Testis (tissue), 2 donors: ENCODE measurements at regions not wholly inside any gene's neighbourhood (a gene's known extent, or its start where the extent isn't known, plus 50 kb on each side); places are given as distances from the start of the nearest gene placed in this dataset.

ENCODE experiments used
- CTCF ChIP-seq, 3 experiments: fragments of 450-650 bp in 2 of 3; fragments of 200-600 bp in 1 of 3; sonication (generic) in 1 of 3; IDR thresholded peaks; one replicate each; pipeline ENCODE4 v1.5.1; 2016 to 2019; ENCODE audit warnings: antibody characterized with exemption in 3 of 3, mild to moderate bottlenecking in 2 of 3, moderate library complexity in 1 of 3
- POLR2A ChIP-seq: fragments of 450-650 bp; IDR thresholded peaks from one replicate; pipeline ENCODE4 v1.6.1; 2017; ENCODE audit warnings: antibody characterized with exemption, mild to moderate bottlenecking, moderate library complexity

- TF ChIP-seq CTCF (IDR thresholded peaks at IDR 0.05) = no peak
- no peak for TF ChIP-seq POLR2A
Measured at GRCh38 chr3:103937094-103937493, 1429.6 kb upstream of the ALCAM start.
